BJ (cell line): ENCODE measurements at regions not wholly inside any gene's neighbourhood (a gene's known extent, or its start where the extent isn't known, plus 50 kb on each side); places are given as distances from the start of the nearest gene placed in this dataset.

Source experiments
- CTCF ChIA-PET: fragments of 350-600 bp; formaldehyde crosslinking; extraction: SDS; loops from one replicate; lab custom pipeline; 2021; ENCODE audit warnings: antibody characterized with exemption, inconsistent platforms; lab: Yijun Ruan, JAX
- POLR2A ChIA-PET: fragments of 300-600 bp; sonication (Branson Sonifier 250); formaldehyde crosslinking; extraction: SDS; loops from one replicate; lab custom pipeline; 2021; ENCODE audit warnings: antibody characterized with exemption; lab: Charles Lee
- DNase-seq: peaks from one replicate; pipeline ENCODE4 v3.0.0-alpha.2; 2011; ENCODE audit warnings: low read depth
- H3K27me3 ChIP-seq: 2 replicates; pipeline ENCODE4 v1.6.0; 2011; ENCODE audit warnings: low read length; ENCODE audit not compliant: control insufficient read depth, insufficient read depth
- H3K36me3 ChIP-seq: 2 replicates; pipeline ENCODE4 v1.5.1; 2011; ENCODE audit warnings: low read length; ENCODE audit not compliant: control insufficient read depth, insufficient read depth
- H3K4me3 ChIP-seq: 2 replicates; pipeline ENCODE4 v1.5.1; 2011; ENCODE audit warnings: low read depth, mild to moderate bottlenecking, control low read depth, low read length
- TF ChIP-seq, protein P1 (sequence below): IDR thresholded peaks from 2 replicates; pipeline ENCODE4 v1.5.1; 2011; ENCODE audit warnings: low read depth, mild to moderate bottlenecking, control low read depth, inconsistent platforms, low read length, moderate library complexity; ENCODE audit not compliant: insufficient read depth

DNA sequence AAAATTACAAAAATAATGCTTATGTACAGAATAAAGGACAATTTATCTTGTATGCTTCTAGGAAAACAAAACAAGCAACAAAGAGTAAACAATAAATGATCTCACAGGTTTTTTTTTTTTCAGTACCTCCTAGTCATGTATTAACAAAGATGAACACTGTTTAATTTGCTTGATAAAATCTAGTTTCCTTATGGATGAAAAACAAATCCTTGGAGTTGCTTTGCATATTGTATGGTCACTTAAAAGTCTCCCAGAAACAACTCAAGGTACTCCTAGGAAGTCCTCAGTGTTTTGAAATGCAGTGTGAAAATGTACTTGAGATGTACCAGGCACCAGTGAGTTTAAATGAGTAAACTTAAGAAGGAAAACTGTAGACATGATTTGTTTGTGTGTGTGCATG is 686.0 kb upstream of the BRINP3 start:
- ChIA-PET POLR2A (no interaction called here), CTCF (no interaction called here)
- H3K27me3 ChIP-seq: no peaks in the 10 kb centered on the region
- H3K36me3 ChIP-seq: no peaks in the 10 kb centered on the region
- no peak for DNase-seq
- TF ChIP-seq, protein P1, sequence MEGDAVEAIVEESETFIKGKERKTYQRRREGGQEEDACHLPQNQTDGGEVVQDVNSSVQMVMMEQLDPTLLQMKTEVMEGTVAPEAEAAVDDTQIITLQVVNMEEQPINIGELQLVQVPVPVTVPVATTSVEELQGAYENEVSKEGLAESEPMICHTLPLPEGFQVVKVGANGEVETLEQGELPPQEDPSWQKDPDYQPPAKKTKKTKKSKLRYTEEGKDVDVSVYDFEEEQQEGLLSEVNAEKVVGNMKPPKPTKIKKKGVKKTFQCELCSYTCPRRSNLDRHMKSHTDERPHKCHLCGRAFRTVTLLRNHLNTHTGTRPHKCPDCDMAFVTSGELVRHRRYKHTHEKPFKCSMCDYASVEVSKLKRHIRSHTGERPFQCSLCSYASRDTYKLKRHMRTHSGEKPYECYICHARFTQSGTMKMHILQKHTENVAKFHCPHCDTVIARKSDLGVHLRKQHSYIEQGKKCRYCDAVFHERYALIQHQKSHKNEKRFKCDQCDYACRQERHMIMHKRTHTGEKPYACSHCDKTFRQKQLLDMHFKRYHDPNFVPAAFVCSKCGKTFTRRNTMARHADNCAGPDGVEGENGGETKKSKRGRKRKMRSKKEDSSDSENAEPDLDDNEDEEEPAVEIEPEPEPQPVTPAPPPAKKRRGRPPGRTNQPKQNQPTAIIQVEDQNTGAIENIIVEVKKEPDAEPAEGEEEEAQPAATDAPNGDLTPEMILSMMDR: no peak
- no peak overlapping the region for H3K4me3 ChIP-seq

DNA sequence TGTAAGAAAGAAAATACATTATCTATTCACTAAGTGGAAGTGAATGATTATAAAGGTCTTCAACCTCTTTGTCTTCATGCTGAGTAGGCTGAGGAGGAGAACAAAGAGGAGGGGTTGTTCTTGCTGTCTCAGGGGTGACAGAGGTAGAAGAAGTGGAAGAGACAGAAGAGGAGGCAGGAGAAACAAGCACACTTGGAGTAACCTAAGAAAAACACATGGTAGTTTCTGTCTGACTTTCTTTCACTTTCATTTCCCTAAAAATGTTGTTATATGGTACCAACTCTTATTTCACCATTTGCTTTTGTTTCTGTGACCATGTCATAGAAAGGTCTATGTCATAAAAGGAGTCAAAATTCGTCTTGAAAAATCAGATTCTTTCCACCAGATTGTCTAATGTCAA is 696.6 kb upstream of the BRINP3 start:
- H3K27me3 ChIP-seq: no peaks in the 10 kb centered on the region
- TF ChIP-seq, protein P1: no peak
- ChIA-PET CTCF (no interaction called here), POLR2A (no interaction called here)
- no peak overlapping the region for H3K4me3 ChIP-seq
- DNase-seq: no peak
- H3K36me3 ChIP-seq: no peaks in the 10 kb centered on the region

DNA sequence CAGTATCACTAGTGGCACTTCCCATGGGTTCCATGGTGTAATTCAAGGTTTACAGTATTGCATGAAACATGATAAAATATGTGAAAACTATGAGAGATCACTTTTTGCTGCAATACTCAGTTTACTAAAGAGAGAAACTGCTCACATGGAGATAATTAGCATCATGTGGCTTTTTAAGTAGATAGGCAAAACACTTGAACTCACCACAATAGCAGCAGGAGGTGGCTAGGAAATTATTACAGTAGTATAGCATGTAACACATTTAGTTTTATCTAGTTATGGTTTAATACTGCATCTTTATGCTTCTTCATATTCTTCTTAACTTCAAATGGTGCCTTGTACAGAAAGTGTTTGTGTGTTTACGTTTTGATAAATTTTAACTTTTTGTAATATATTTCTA is 698.5 kb upstream of the BRINP3 start:
- H3K27me3 ChIP-seq: no peaks in the 10 kb centered on the region
- H3K36me3 ChIP-seq: no peaks in the 10 kb centered on the region
- ChIA-PET POLR2A (no interaction called here), CTCF (no interaction called here)
- no peak for DNase-seq
- no peak overlapping the region for H3K4me3 ChIP-seq
- TF ChIP-seq, protein P1: no peak

DNA sequence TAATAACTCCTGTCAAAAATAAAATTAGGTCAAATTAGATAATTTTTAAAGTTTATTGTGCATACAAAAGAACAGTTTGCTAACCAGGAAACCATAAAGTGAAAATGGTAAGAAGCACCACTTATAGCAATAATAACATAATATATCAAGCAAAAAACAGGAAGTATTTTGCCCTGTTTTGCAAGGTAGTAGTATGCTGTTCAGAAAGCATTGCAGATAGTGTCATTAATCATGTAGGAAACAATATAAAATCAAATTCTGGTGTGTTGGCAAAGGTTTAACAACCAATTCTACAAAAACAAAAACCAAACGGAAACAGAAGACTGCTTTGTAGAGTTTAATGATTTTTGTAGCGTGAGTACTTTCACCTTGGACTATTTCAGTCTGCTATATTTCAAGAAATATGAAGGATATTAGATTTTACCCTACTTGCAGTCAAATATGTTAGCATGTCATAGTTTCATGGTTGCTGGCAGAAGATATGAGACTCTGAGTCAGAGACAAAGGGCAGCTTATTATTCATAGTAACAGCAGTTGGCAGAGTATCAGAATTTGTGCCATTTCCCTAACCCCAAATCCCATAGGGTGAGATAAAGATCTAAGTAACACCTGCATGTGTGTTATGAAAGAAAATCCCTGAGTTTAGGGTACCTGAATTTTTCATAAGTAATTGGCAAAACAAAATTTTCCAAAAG is 729.0 kb upstream of the BRINP3 start:
- ChIA-PET CTCF (no interaction called here), POLR2A (no interaction called here)
- Histone ChIP-seq H3K4me3 (no peak overlapping the region), H3K36me3 (no peaks in the 10 kb centered on the region), H3K27me3 (no peaks in the 10 kb centered on the region)
- DNase-seq: no peak
- TF ChIP-seq, protein P1: no peak

DNA sequence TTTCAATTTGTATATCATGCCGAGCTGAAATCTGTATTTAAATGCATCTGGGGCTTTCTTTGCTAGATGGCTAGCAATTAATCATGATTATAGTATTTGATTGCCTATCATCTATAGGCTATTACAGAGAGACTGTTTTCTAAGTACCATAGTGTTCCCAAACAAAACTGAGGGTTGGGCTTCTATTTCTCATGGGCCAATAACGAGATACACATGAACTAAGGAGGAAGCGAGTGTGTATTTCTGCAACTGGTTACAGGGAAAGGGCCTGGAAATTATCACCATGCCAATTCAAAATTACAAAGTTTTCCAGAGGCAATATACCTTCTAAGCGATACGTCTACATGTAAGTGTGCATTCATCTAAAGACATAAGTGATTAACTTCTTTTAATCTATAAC is 744.5 kb upstream of the BRINP3 start:
- CTCF ChIA-PET: no interaction called here
- POLR2A ChIA-PET: no interaction called here
- Histone ChIP-seq H3K27me3 (no peaks in the 10 kb centered on the region), H3K4me3 (no peak overlapping the region), H3K36me3 (no peaks in the 10 kb centered on the region)
- DNase-seq: no peak
- TF ChIP-seq, protein P1: no peak
